A549 (cell line): ENCODE measurements at regions not wholly inside any gene's neighbourhood (a gene's known extent, or its start where the extent isn't known, plus 50 kb on each side); places are given as distances from the start of the nearest gene placed in this dataset.

Experiments used
- ATAC-seq, 2 experiments: fragments of 200-7000 bp in 1 of 2; fragments of >200 bp in 1 of 2; cut with Nextera tagmentation in 1 of 2; cut with Tn5 transposase in 1 of 2; 3 replicates each; pipeline versions ENCODE4 v1.8.0 to v1.9.1; 2018 to 2020; ENCODE audit warnings: mild to moderate bottlenecking in 1 of 2, moderate library complexity in 1 of 2
- CTCF ChIA-PET: fragments of 300-600 bp; sonication (Branson Sonifier 250); formaldehyde crosslinking; extraction: SDS; loops from one replicate; lab custom pipeline; 2021; ENCODE audit warnings: antibody characterized with exemption, inconsistent platforms; lab: Yijun Ruan, JAX
- POLR2A ChIA-PET: fragments of 350-600 bp; formaldehyde crosslinking; extraction: SDS; loops from one replicate; lab custom pipeline; 2021; ENCODE audit warnings: antibody characterized with exemption, inconsistent platforms; lab: Yijun Ruan, JAX
- DNase-seq, 2 experiments: peaks; one replicate each; pipeline versions ENCODE4 v3.0.0 to v3.0.0-alpha.2; 2011 to 2016; ENCODE audit warnings: low read depth in 1 of 2, low spot score in 1 of 2
- FAIRE-seq: peaks from 2 replicates; lab custom pipeline; 2011; peaks lifted over from hg19 to GRCh38; lab: Jason Lieb, UNC
- H3K27ac ChIP-seq, 2 experiments: fragments of >200 bp; sonication (Bioruptor Twin); formaldehyde crosslinking; 3 replicates each; pipeline ENCODE4 v1.5.1; 2016 to 2017
- H3K4me1 ChIP-seq: fragments of >200 bp; sonication (Bioruptor Twin); formaldehyde crosslinking; 3 replicates; pipeline ENCODE4 v1.6.1; 2016
- H3K4me2 ChIP-seq: fragments of >200 bp; sonication (Bioruptor Twin); formaldehyde crosslinking; 3 replicates; pipeline ENCODE4 v1.6.1; 2016
- H3K4me3 ChIP-seq: fragments of >200 bp; sonication (Bioruptor Twin); formaldehyde crosslinking; 3 replicates; pipeline ENCODE4 v1.5.1; 2016
- H3K9me3 ChIP-seq: fragments of >200 bp; sonication (Bioruptor Twin); formaldehyde crosslinking; 3 replicates; pipeline ENCODE4 v1.6.1; 2016
- BCL3 ChIP-seq: fragments of >200 bp; sonication (Bioruptor Twin); formaldehyde crosslinking; IDR thresholded peaks from 3 replicates; pipeline ENCODE4 v1.6.1; 2016
- BHLHE40 ChIP-seq: IDR thresholded peaks from 2 replicates; pipeline ENCODE4 v1.6.1; 2012; ENCODE audit warnings: low read depth, low read length, inconsistent platforms
- CBX2 ChIP-seq: fragments of 200-600 bp; sonication (generic); IDR thresholded peaks from 2 replicates; pipeline ENCODE4 v1.6.1; 2016; ENCODE audit warnings: low read depth, mild to moderate bottlenecking, borderline replicate concordance
- CEBPB ChIP-seq, 2 experiments: fragments of >200 bp in 1 of 2; sonication (Bioruptor Twin) in 1 of 2; formaldehyde crosslinking in 1 of 2; IDR thresholded peaks; 2 replicates each; pipeline ENCODE4 v1.6.1; 2012 to 2016
- EHF ChIP-seq: fragments of 250-450 bp; sonication (Bioruptor Pico); IDR thresholded peaks from 2 replicates; pipeline ENCODE4 v1.5.0; 2020; ENCODE audit warnings: mild to moderate bottlenecking
- ELK1 ChIP-seq: fragments of 150-350 bp; IDR thresholded peaks from 2 replicates; pipeline ENCODE4 v1.6.1; 2014; ENCODE audit warnings: low read depth, mild to moderate bottlenecking, low read length
- ESRRA ChIP-seq: fragments of 150-350 bp; IDR thresholded peaks from 2 replicates; pipeline ENCODE4 v1.6.1; 2014; ENCODE audit warnings: mild to moderate bottlenecking, low read length, borderline replicate concordance
- FOXS1 ChIP-seq: fragments of 250-450 bp; sonication (Bioruptor Pico); IDR thresholded peaks from 2 replicates; pipeline ENCODE4 v1.5.0; 2020; ENCODE audit warnings: mild to moderate bottlenecking, moderate library complexity
- GATA3 ChIP-seq: IDR thresholded peaks from 2 replicates; pipeline ENCODE4 v1.6.1; 2012; ENCODE audit warnings: borderline replicate concordance
- HES2 ChIP-seq: fragments of >200 bp; sonication (Bioruptor Twin); formaldehyde crosslinking; IDR thresholded peaks from 2 replicates; pipeline ENCODE4 v1.6.1; 2016
- HEYL ChIP-seq: fragments of 250-450 bp; sonication (Bioruptor Pico); IDR thresholded peaks from 2 replicates; pipeline ENCODE4 v1.8.0; 2021; ENCODE audit warnings: mild to moderate bottlenecking, moderate library complexity
- HOXB5 ChIP-seq: fragments of 250-450 bp; sonication (Bioruptor Pico); IDR thresholded peaks from 2 replicates; pipeline ENCODE4 v1.5.0; 2020; ENCODE audit warnings: mild to moderate bottlenecking, moderate library complexity
- JUNB ChIP-seq: fragments of >200 bp; sonication (Bioruptor Twin); formaldehyde crosslinking; IDR thresholded peaks from 2 replicates; pipeline ENCODE4 v1.6.1; 2016
- KDM1A ChIP-seq: fragments of 200-600 bp; sonication (generic); IDR thresholded peaks from 2 replicates; pipeline ENCODE4 v1.6.1; 2016; ENCODE audit warnings: low read depth, mild to moderate bottlenecking
- KDM5A ChIP-seq: fragments of 200-600 bp; sonication (generic); IDR thresholded peaks from 2 replicates; pipeline ENCODE4 v1.6.1; 2016; ENCODE audit warnings: antibody characterized with exemption, mild to moderate bottlenecking
- MAFK ChIP-seq: fragments of 450-650 bp; IDR thresholded peaks from 2 replicates; pipeline ENCODE4 v1.6.1; 2014; ENCODE audit not compliant: partially characterized antibody
- MAX ChIP-seq: IDR thresholded peaks from 2 replicates; pipeline ENCODE4 v1.6.1; 2012
- MAZ ChIP-seq: fragments of 150-350 bp; IDR thresholded peaks from 2 replicates; pipeline ENCODE4 v1.6.1; 2014; ENCODE audit warnings: antibody characterized with exemption, low read depth, low read length, borderline replicate concordance
- POLR2A ChIP-seq: IDR thresholded peaks from 2 replicates; pipeline ENCODE4 v1.6.1; 2012; ENCODE audit warnings: mild to moderate bottlenecking, low read length
- RCOR1 ChIP-seq: fragments of 150-350 bp; IDR thresholded peaks from 2 replicates; pipeline ENCODE4 v1.6.1; 2014; ENCODE audit warnings: antibody characterized with exemption, low read length, low read depth
- RFX5 ChIP-seq: fragments of 450-650 bp; IDR thresholded peaks from 2 replicates; pipeline ENCODE4 v1.7.1; 2014; ENCODE audit warnings: antibody characterized with exemption, mild to moderate bottlenecking, moderate library complexity
- SMC3 ChIP-seq: fragments of >200 bp; sonication (Bioruptor Twin); formaldehyde crosslinking; IDR thresholded peaks from 3 replicates; pipeline ENCODE4 v1.6.1; 2018; ENCODE audit warnings: inconsistent platforms
- ZFP36 ChIP-seq: fragments of 450-650 bp; IDR thresholded peaks from 2 replicates; pipeline ENCODE4 v1.6.1; 2014; ENCODE audit warnings: borderline replicate concordance; ENCODE audit not compliant: partially characterized antibody
- ZNF302 ChIP-seq: fragments of 250-450 bp; sonication (Bioruptor Pico); IDR thresholded peaks from 2 replicates; pipeline ENCODE4 v1.9.0; 2021; ENCODE audit warnings: inconsistent platforms, mild to moderate bottlenecking, moderate library complexity
- WGBS: methylation state at CpG from one replicate; pipeline ENCODE4 v1.1.6; 2017; ENCODE audit errors: missing lambda C conversion rate; 5-methylcytosine and 5-hydroxymethylcytosine counted together
- TF ChIP-seq, protein P1 (sequence below): fragments of >200 bp; sonication (Bioruptor Twin); formaldehyde crosslinking; IDR thresholded peaks from 3 replicates; pipeline ENCODE4 v1.5.1; 2016
- TF ChIP-seq, protein P2 (sequence below): IDR thresholded peaks from 2 replicates; pipeline ENCODE4 v1.6.1; 2012

GRCh38 chr1:191163621-191164020 lies 686.0 kb upstream of the BRINP3 start (continued):
- no peak for TF ChIP-seq BCL3

DNA sequence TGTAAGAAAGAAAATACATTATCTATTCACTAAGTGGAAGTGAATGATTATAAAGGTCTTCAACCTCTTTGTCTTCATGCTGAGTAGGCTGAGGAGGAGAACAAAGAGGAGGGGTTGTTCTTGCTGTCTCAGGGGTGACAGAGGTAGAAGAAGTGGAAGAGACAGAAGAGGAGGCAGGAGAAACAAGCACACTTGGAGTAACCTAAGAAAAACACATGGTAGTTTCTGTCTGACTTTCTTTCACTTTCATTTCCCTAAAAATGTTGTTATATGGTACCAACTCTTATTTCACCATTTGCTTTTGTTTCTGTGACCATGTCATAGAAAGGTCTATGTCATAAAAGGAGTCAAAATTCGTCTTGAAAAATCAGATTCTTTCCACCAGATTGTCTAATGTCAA lies 696.6 kb upstream of the BRINP3 start:
- H3K4me3 ChIP-seq, result no peak overlapping the region
- WGBS, result 0% methylated on average over 1 of the region's 1 CpG
- DNase-seq, result no peak
- POLR2A ChIA-PET, result no interaction called here
- H3K4me2 ChIP-seq, result peak overlapping the region; percentile 30; the same call in 1 of the 3 replicates
- no peak for FAIRE-seq
- no peaks in the 10 kb centered on the region for H3K4me1 ChIP-seq
- no peaks in the 10 kb centered on the region for H3K9me3 ChIP-seq
- H3K27ac ChIP-seq, result no peak overlapping the region
- no peak for ATAC-seq
- CTCF ChIA-PET, result no interaction called here
- no peak for TF ChIP-seq MAX
- no peak for TF ChIP-seq ELK1
- no peak for TF ChIP-seq FOXS1 (CRISPR knock-in tag)
- TF ChIP-seq MAZ, result no peak
- TF ChIP-seq MAFK, result no peak
- no peak for TF ChIP-seq CBX2
- no peak for TF ChIP-seq CEBPB (IDR thresholded peaks at IDR 0.05)
- TF ChIP-seq BCL3, result no peak
- TF ChIP-seq, protein P1, sequence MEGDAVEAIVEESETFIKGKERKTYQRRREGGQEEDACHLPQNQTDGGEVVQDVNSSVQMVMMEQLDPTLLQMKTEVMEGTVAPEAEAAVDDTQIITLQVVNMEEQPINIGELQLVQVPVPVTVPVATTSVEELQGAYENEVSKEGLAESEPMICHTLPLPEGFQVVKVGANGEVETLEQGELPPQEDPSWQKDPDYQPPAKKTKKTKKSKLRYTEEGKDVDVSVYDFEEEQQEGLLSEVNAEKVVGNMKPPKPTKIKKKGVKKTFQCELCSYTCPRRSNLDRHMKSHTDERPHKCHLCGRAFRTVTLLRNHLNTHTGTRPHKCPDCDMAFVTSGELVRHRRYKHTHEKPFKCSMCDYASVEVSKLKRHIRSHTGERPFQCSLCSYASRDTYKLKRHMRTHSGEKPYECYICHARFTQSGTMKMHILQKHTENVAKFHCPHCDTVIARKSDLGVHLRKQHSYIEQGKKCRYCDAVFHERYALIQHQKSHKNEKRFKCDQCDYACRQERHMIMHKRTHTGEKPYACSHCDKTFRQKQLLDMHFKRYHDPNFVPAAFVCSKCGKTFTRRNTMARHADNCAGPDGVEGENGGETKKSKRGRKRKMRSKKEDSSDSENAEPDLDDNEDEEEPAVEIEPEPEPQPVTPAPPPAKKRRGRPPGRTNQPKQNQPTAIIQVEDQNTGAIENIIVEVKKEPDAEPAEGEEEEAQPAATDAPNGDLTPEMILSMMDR, result no peak
- TF ChIP-seq HOXB5 (CRISPR knock-in tag), result no peak
- TF ChIP-seq SMC3, result no peak
- TF ChIP-seq BHLHE40, result no peak
- TF ChIP-seq ZFP36, result no peak
- no peak for TF ChIP-seq ESRRA
- TF ChIP-seq RFX5, result no peak
- no peak for TF ChIP-seq HEYL (CRISPR knock-in tag)

DNA sequence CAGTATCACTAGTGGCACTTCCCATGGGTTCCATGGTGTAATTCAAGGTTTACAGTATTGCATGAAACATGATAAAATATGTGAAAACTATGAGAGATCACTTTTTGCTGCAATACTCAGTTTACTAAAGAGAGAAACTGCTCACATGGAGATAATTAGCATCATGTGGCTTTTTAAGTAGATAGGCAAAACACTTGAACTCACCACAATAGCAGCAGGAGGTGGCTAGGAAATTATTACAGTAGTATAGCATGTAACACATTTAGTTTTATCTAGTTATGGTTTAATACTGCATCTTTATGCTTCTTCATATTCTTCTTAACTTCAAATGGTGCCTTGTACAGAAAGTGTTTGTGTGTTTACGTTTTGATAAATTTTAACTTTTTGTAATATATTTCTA lies 698.5 kb upstream of the BRINP3 start:
- 27% methylated on average over 1 of the region's 1 CpG for WGBS
- FAIRE-seq, result no peak
- no peak for TF ChIP-seq CEBPB (IDR thresholded peaks at IDR 0.05)
- no peak for TF ChIP-seq JUNB
- no peak for TF ChIP-seq KDM1A
- TF ChIP-seq RCOR1, result no peak
- no peak for TF ChIP-seq KDM5A
- TF ChIP-seq, protein P2, sequence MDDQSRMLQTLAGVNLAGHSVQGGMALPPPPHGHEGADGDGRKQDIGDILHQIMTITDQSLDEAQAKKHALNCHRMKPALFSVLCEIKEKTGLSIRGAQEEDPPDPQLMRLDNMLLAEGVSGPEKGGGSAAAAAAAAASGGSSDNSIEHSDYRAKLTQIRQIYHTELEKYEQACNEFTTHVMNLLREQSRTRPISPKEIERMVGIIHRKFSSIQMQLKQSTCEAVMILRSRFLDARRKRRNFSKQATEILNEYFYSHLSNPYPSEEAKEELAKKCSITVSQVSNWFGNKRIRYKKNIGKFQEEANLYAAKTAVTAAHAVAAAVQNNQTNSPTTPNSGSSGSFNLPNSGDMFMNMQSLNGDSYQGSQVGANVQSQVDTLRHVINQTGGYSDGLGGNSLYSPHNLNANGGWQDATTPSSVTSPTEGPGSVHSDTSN, result no peak
- no peak for TF ChIP-seq RFX5
- no peak for TF ChIP-seq ZNF302 (CRISPR knock-in tag)
- TF ChIP-seq GATA3, result no peak
- no peak for TF ChIP-seq EHF
- TF ChIP-seq POLR2A, result no peak
- TF ChIP-seq MAFK, result no peak
- TF ChIP-seq HEYL (CRISPR knock-in tag), result no peak
- TF ChIP-seq HES2, result no peak

More for the DNA sequence above, 698.5 kb upstream of the BRINP3 start:
- no peak for DNase-seq
- Histone ChIP-seq H3K4me2 (no peak overlapping the region), H3K27ac (no peak overlapping the region), H3K4me3 (no peak overlapping the region), H3K4me1 (no peaks in the 10 kb centered on the region), H3K9me3 (no peaks in the 10 kb centered on the region)
- CTCF ChIA-PET, result no interaction called here
- POLR2A ChIA-PET, result no interaction called here
- ATAC-seq, result no peak
